ENCODE measurements at regions not wholly inside any gene's neighbourhood (a gene's known extent, or its start where the extent isn't known, plus 50 kb on each side); places are given as distances from the start of the nearest gene placed in this dataset.

- no peak for TF ChIP-seq CTCF (IDR thresholded peaks at IDR 0.05)
- DNase-seq (ENCODE audit: low spot score) (no peak), ATAC-seq (ENCODE audit: low FRiP score) (no peak)
These were observed 1136.3 kb upstream of the CDH9 start for GRCh38 chr5:28174691-28175090.

DNA sequence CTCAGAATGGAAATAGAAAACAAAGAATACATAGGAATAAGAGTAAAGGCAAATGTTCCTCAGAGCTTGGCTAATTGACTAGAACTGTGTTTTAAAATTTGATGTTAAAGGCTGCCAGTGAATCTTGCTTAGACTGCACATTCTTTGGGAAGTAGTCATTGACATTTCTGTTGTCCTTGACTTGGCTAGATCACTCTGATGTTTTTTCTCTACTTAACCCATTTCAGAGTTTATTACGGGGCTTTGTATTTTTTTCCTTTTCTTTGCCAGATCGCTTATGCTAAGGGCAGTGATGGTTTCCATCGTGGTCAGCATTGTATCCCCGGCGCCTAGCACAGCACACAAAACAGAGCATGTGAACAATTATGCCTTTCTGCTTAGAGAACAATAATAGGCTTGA lies 1126.7 kb upstream of the CDH9 start:
- DNase-seq (ENCODE audit: low spot score) (no peak), ATAC-seq (ENCODE audit: low FRiP score) (no peak)
- TF ChIP-seq CTCF (IDR thresholded peaks at IDR 0.05), result no peak

- DNase-seq (ENCODE audit: low spot score) (no peak), ATAC-seq (ENCODE audit: low FRiP score) (no peak)
- no peak for TF ChIP-seq CTCF (IDR thresholded peaks at IDR 0.05)
These were observed 1126.2 kb upstream of the CDH9 start for GRCh38 chr5:28164568-28164967.

- ATAC-seq (ENCODE audit: low FRiP score) (no peak), DNase-seq (ENCODE audit: low spot score) (no peak)
- no peak for TF ChIP-seq CTCF (IDR thresholded peaks at IDR 0.05)
These were observed 1118.6 kb upstream of the CDH9 start for GRCh38 chr5:28156981-28157380.

DNA sequence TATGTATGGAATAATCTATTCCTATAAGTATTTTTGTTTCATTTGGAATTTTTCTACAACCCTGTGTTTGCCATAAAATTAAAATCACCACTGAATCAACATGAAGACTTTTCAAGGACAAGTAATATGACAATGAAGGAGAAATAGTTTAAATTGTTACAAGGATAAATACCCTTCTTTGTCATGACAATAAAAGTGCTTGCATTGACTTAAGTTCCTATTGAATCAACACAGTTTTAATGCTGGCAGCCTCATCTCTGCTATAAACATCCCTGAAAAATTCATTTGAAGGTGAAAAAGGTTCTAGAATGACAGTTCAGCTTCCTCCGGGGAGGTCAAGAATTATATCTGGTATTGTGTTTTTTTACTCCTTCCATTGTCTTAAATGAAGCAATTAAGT lies 1105.1 kb upstream of the CDH9 start:
- no peak for ATAC-seq (ENCODE audit: low FRiP score)
- DNase-seq (ENCODE audit: low spot score), result no peak

GRCh38 chr5:28132151-28132550 lies 1093.8 kb upstream of the CDH9 start:
- no peak for TF ChIP-seq CTCF (IDR thresholded peaks at IDR 0.05)
- no peak for ATAC-seq (ENCODE audit: low FRiP score)
- no peak for DNase-seq (ENCODE audit: low spot score)

More for the DNA sequence above, 1105.1 kb upstream of the CDH9 start:
- TF ChIP-seq CTCF (IDR thresholded peaks at IDR 0.05), result no peak

DNA sequence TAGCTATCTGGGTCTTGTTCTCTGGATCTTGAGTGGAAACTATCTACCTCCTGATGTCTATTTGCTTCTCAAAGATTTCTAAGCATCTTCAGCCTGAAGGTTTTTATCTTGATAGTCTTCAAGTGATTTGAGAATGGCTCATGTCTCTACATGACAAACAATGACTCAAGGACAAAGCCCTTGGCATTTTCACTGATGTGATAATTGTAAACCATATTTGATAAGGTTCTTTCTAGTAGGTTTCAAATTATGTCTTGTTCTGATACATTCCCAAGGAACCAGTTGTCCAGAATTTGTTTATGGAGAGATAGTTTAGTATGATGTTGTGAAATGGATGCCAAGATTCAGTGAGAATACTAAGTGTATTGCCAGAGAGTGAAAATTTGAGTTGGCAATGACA lies 1079.3 kb upstream of the CDH9 start:
- no peak for TF ChIP-seq CTCF (IDR thresholded peaks at IDR 0.05)
- no peak for ATAC-seq (ENCODE audit: low FRiP score)
- no peak for DNase-seq (ENCODE audit: low spot score)
